Body of pancreas (tissue), 4 donors: ENCODE measurements at regions not wholly inside any gene's neighbourhood (a gene's known extent, or its start where the extent isn't known, plus 50 kb on each side); places are given as distances from the start of the nearest gene placed in this dataset.

Experiments used
- CTCF ChIP-seq, 7 experiments: fragments of 450-650 bp in 4 of 7; fragments of 200-600 bp in 3 of 7; sonication (generic) in 3 of 7; IDR thresholded peaks; one replicate each; pipeline ENCODE4 v1.5.1; 2016 to 2019; ENCODE audit warnings: antibody characterized with exemption in 7 of 7
- POLR2A ChIP-seq, 3 donors: fragments of 450-650 bp; IDR thresholded peaks; one replicate each; pipeline ENCODE4 v1.6.1; 2016; ENCODE audit warnings: antibody characterized with exemption in 3 of 3, mild to moderate bottlenecking in 2 of 3

GRCh38 chr18:78849458-78849857, 130.2 kb upstream of the SALL3 start:
- TF ChIP-seq CTCF (IDR thresholded peaks at IDR 0.05) (no peak), POLR2A (IDR thresholded peaks at IDR 0.05) (no peak)
